Endothelial cell of umbilical vein (primary cell): ENCODE measurements at regions not wholly inside any gene's neighbourhood (a gene's known extent, or its start where the extent isn't known, plus 50 kb on each side); places are given as distances from the start of the nearest gene placed in this dataset.

ENCODE experiments used
- BruUV-seq: library from RNA; stranded (reverse); fragments of 400-500 nt; replicated peaks from 2 replicates; lab custom pipeline; 2021; lab: Mats Ljungman, UMichigan
- CTCF ChIA-PET: fragments of 300-600, 350-600 bp; sonication (Branson Sonifier 250); formaldehyde crosslinking; loops from one replicate; lab custom pipeline; 2021; ENCODE audit warnings: antibody characterized with exemption, inconsistent platforms; lab: Charles Lee
- POLR2A ChIA-PET: fragments of 300-600, 350-600 bp; sonication (Branson Sonifier 250); formaldehyde crosslinking; loops from one replicate; lab custom pipeline; 2021; ENCODE audit warnings: antibody characterized with exemption, inconsistent platforms; lab: Charles Lee
- DNase-seq: peaks from one replicate; pipeline ENCODE4 v3.0.0-alpha.2; 2011; ENCODE audit warnings: low read depth, low spot score
- FAIRE-seq: peaks from 2 replicates; lab custom pipeline; 2011; peaks lifted over from hg19 to GRCh38; lab: Jason Lieb, UNC
- H2AFZ ChIP-seq: 2 replicates; pipeline ENCODE4 v1.6.0; 2012; ENCODE audit warnings: low read depth, low read length, control low read depth, inconsistent platforms
- H3K27ac ChIP-seq: 2 replicates; pipeline ENCODE4 v1.5.1; 2011; ENCODE audit warnings: low read depth, mild to moderate bottlenecking, control low read depth, low read length, moderate library complexity; ENCODE audit not compliant: insufficient read depth
- H3K27me3 ChIP-seq, 2 experiments: 2 replicates each; pipeline versions ENCODE4 v1.6.0 to v1.6.1; 2011; ENCODE audit warnings: low read length in 2 of 2, mixed read lengths in 1 of 2; ENCODE audit not compliant: control insufficient read depth in 2 of 2, insufficient read depth in 2 of 2
- H3K36me3 ChIP-seq, 2 experiments: 2 replicates in 1 of 2; 3 replicates in 1 of 2; pipeline ENCODE4 v1.5.1; 2011; ENCODE audit warnings: low read length in 2 of 2, mild to moderate bottlenecking in 1 of 2, moderate library complexity in 1 of 2; ENCODE audit not compliant: control insufficient read depth in 2 of 2, insufficient read depth in 2 of 2; ENCODE audit errors: extremely low read depth in 1 of 2
- H3K4me1 ChIP-seq: 3 replicates; pipeline ENCODE4 v1.5.1; 2011; ENCODE audit warnings: mild to moderate bottlenecking, low read length; ENCODE audit not compliant: control insufficient read depth, insufficient read depth; ENCODE audit errors: extremely low read depth
- H3K4me2 ChIP-seq: 2 replicates; pipeline ENCODE4 v1.6.1; 2011; ENCODE audit warnings: low read length, control low read depth, mixed read lengths; ENCODE audit not compliant: insufficient read depth
- H3K4me3 ChIP-seq, 3 experiments: fragments of 200-600 bp in 1 of 3; sonication (generic), shearing (Covaris generic) in 1 of 3; replicated peaks in 1 of 3; 2 replicates each; pipeline ENCODE4 v1.5.1; 2011 to 2016; ENCODE audit warnings: control low read depth in 3 of 3, low read length in 3 of 3, mild to moderate bottlenecking in 2 of 3, inconsistent platforms in 1 of 3, low read depth in 1 of 3, moderate library complexity in 1 of 3; ENCODE audit not compliant: insufficient read depth in 1 of 3
- H3K79me2 ChIP-seq: 2 replicates; pipeline ENCODE4 v1.6.0; 2012; ENCODE audit warnings: low read length, inconsistent platforms; ENCODE audit not compliant: control insufficient read depth, insufficient read depth
- H3K9ac ChIP-seq: replicated peaks from 2 replicates; pipeline ENCODE3; 2011; ENCODE audit warnings: low read length, control low read depth; ENCODE audit not compliant: insufficient read depth; ENCODE audit errors: extremely low read depth
- H3K9me1 ChIP-seq: replicated peaks from 3 replicates; pipeline ENCODE4 v1.6.0; 2011; ENCODE audit warnings: mild to moderate bottlenecking, low read length; ENCODE audit not compliant: control insufficient read depth, insufficient read depth; ENCODE audit errors: extremely low read depth
- H3K9me3 ChIP-seq: replicated peaks from 2 replicates; pipeline ENCODE4 v1.5.1; 2012; ENCODE audit warnings: low read length, inconsistent platforms; ENCODE audit not compliant: control insufficient read depth, insufficient read depth
- H4K20me1 ChIP-seq: replicated peaks from 2 replicates; pipeline ENCODE3; 2011; ENCODE audit warnings: mild to moderate bottlenecking, low read length; ENCODE audit not compliant: control insufficient read depth, insufficient read depth; ENCODE audit errors: extremely low read depth
- EZH2 ChIP-seq: IDR thresholded peaks from 2 replicates; pipeline ENCODE4 v1.6.1; 2012; ENCODE audit warnings: borderline replicate concordance, low read depth, mild to moderate bottlenecking, moderate library complexity, low read length, inconsistent platforms; ENCODE audit not compliant: severe bottlenecking
- GATA2 ChIP-seq: IDR thresholded peaks from 2 replicates; pipeline ENCODE4 v1.7.0; 2011; ENCODE audit warnings: low read depth, mild to moderate bottlenecking, moderate library complexity, mixed read lengths, low read length; ENCODE audit not compliant: insufficient read length, insufficient read depth
- JUN ChIP-seq: IDR thresholded peaks from 2 replicates; pipeline ENCODE4 v1.6.1; 2011; ENCODE audit warnings: borderline replicate concordance, low read depth; ENCODE audit not compliant: insufficient read length, insufficient read depth
- MYC ChIP-seq: IDR thresholded peaks from one replicate; pipeline ENCODE4 v1.6.1; 2011; ENCODE audit warnings: mild to moderate bottlenecking, low read depth, low read length
- POLR2AphosphoS5 ChIP-seq: IDR thresholded peaks from 2 replicates; pipeline ENCODE4 v1.6.1; 2012; ENCODE audit warnings: low read depth, mild to moderate bottlenecking, control low read depth, low read length, moderate library complexity; ENCODE audit not compliant: insufficient read depth
- dilution Hi-C: fragments of 300-500 bp; cut with MboI; formaldehyde crosslinking; loops from one replicate; pipeline ENCODE4 v1.15.0; 2019; ENCODE audit warnings: low sequenced_read_pairs; ENCODE audit not compliant: extremely low pct_ligation_motif_present
- intact Hi-C: fragments of 100-400 bp; cut with micrococcal nuclease; formaldehyde crosslinking; loops from one replicate; pipeline ENCODE4 v1.10.0; 2022
- TF ChIP-seq, protein P1 (sequence below), 2 donors: IDR thresholded peaks; 1 replicate in 1 of 2; 2 replicates in 1 of 2; pipeline ENCODE4 v1.5.1; 2011; ENCODE audit warnings: low read length in 2 of 2, mild to moderate bottlenecking in 2 of 2, moderate library complexity in 2 of 2, control low read depth in 1 of 2, inconsistent platforms in 1 of 2, low read depth in 1 of 2; ENCODE audit not compliant: insufficient read depth in 1 of 2; ENCODE audit errors: extremely low read depth in 1 of 2

- Histone ChIP-seq H3K4me2 (no peak overlapping the region), H3K9ac (no peak overlapping the region), H3K27me3 (no peaks in the 10 kb centered on the region), H3K4me3 (no peak overlapping the region), H3K36me3 (no peaks in the 10 kb centered on the region), H3K79me2 (no peaks in the 10 kb centered on the region), H4K20me1 (no peaks in the 10 kb centered on the region), H2AFZ (no peak overlapping the region), H3K9me1 (no peaks in the 10 kb centered on the region), H3K27ac (no peak overlapping the region), H3K9me3 (no peaks in the 10 kb centered on the region), H3K4me1 (no peaks in the 10 kb centered on the region)
- DNase-seq (no peak), FAIRE-seq (no peak)
- TF ChIP-seq POLR2AphosphoS5 (no peak), MYC (no peak), JUN (no peak)
- no TSS peak for BruUV-seq
- intact Hi-C loops = no loop called here
- POLR2A ChIA-PET = no interaction called here
- CTCF ChIA-PET = no interaction called here
- dilution Hi-C loops = no loop called here
Measured at GRCh38 chr18:75959150-75959549, 531.6 kb upstream of the SMIM21 start.

DNA sequence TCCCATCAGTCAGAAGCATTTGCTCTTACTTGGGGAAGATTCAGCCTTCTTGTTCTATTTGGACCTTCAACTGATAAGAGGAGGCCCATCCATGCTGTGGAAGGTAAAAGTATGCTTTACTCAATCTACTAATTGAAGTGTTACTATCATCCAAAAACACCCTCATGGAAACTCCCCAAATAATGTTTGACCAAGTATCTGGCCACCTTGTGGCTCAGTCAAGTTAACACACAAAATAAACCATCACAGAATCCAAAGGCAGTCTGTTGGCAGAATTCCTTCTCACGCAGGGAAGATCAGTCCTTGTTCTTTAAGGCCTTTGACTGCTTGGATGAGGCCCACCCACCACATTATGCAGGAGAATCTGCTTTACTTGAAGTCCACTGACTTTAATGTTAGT is 531.2 kb upstream of the SMIM21 start:
- Histone ChIP-seq H3K9me3 (no peaks in the 10 kb centered on the region), H3K79me2 (no peaks in the 10 kb centered on the region), H3K27ac (no peak overlapping the region), H3K4me3 (no peak overlapping the region), H3K9me1 (no peaks in the 10 kb centered on the region), H3K36me3 (no peaks in the 10 kb centered on the region), H3K9ac (no peak overlapping the region), H3K27me3 (no peaks in the 10 kb centered on the region), H2AFZ (no peak overlapping the region), H3K4me2 (no peak overlapping the region), H4K20me1 (no peaks in the 10 kb centered on the region), H3K4me1 (no peaks in the 10 kb centered on the region)
- ChIA-PET POLR2A (no interaction called here), CTCF (no interaction called here)
- intact Hi-C loops (no loop called here), dilution Hi-C loops (no loop called here)
- no peak for DNase-seq
- BruUV-seq = no TSS peak
- TF ChIP-seq, protein P1, sequence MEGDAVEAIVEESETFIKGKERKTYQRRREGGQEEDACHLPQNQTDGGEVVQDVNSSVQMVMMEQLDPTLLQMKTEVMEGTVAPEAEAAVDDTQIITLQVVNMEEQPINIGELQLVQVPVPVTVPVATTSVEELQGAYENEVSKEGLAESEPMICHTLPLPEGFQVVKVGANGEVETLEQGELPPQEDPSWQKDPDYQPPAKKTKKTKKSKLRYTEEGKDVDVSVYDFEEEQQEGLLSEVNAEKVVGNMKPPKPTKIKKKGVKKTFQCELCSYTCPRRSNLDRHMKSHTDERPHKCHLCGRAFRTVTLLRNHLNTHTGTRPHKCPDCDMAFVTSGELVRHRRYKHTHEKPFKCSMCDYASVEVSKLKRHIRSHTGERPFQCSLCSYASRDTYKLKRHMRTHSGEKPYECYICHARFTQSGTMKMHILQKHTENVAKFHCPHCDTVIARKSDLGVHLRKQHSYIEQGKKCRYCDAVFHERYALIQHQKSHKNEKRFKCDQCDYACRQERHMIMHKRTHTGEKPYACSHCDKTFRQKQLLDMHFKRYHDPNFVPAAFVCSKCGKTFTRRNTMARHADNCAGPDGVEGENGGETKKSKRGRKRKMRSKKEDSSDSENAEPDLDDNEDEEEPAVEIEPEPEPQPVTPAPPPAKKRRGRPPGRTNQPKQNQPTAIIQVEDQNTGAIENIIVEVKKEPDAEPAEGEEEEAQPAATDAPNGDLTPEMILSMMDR (IDR thresholded peaks at IDR 0.05; ENCODE audit: extremely low read depth in 1 of 2, insufficient read depth in 1 of 2, low read depth in 1 of 2, low read length in 2 of 2) = no peak
- TF ChIP-seq GATA2 (no peak), JUN (no peak), MYC (no peak), EZH2 (no peak), POLR2AphosphoS5 (no peak)
- FAIRE-seq = no peak
